ENCODE measurements at regions not wholly inside any gene's neighbourhood (a gene's known extent, or its start where the extent isn't known, plus 50 kb on each side); places are given as distances from the start of the nearest gene placed in this dataset.

GRCh38 chr2:217075268-217076057 lies 215.6 kb upstream of the TNP1 start:
- no peak overlapping the region for H3K4me3 ChIP-seq (ENCODE audit: low read depth, low read length)
- no peak for TF ChIP-seq CTCF (IDR thresholded peaks at IDR 0.05; ENCODE audit: low read depth, low read length)

DNA sequence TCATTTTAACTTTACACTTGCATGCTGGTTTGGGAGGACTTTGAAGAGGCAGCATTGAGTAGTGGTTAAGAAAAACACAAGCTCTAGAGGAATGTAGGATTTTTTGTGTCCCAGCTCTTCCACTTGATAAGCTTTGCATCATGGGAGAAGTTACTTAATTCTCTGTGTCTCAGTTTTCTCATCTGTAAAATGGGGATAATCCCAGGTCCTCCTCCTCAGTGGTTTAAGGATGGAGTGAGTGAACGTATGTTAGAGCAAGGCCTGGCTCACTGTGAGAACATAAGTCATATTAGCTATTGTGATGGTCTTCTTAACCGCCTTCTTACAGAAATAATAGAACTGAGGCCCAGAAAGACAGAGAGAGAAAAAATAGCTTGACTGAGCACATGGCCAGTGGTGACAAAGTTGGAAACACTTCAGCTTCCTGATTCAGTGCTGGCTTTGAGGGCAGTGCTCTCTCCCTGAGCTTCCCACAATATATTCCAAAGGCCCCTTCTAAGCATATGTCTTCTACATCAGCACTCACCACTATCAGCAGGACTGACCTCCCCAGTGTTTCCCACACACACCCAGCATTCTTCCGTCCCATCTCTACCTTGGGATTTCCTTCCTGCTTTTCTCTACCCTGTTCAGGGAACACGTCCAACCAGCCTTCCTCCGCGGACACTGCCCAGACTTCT lies 214.9 kb upstream of the TNP1 start:
- no peak overlapping the region for H3K4me3 ChIP-seq (ENCODE audit: low read depth, low read length)
- no peak for TF ChIP-seq CTCF (IDR thresholded peaks at IDR 0.05; ENCODE audit: low read depth, low read length)

DNA sequence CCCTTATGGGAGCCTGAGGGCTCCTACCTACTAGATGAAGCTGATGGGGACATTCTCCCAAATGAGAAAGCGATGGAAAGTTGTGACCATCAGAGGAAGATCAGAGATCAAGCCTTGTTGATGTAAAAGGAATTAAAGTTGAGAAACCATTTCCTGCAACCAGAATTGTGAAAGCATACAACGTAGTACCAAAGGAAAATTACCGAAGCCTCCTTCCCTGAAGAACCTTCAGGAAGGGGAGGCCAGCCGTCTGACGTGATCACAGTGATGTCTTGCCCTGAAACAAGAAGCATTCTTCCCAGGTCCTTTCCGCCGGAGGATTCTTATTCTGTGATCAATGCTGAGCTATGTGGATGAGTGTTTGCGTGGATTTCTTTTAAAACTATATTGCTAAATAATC lies 211.6 kb upstream of the TNP1 start:
- H3K4me3 ChIP-seq (ENCODE audit: low read depth, low read length) = no peak overlapping the region
- no peak for TF ChIP-seq CTCF (IDR thresholded peaks at IDR 0.05; ENCODE audit: low read depth, low read length)

- TF ChIP-seq CTCF (IDR thresholded peaks at IDR 0.05; ENCODE audit: low read depth, low read length) = no peak
- no peak overlapping the region for H3K4me3 ChIP-seq (ENCODE audit: low read depth, low read length)
These were observed 210.7 kb upstream of the TNP1 start for GRCh38 chr2:217070611-217071010.

DNA sequence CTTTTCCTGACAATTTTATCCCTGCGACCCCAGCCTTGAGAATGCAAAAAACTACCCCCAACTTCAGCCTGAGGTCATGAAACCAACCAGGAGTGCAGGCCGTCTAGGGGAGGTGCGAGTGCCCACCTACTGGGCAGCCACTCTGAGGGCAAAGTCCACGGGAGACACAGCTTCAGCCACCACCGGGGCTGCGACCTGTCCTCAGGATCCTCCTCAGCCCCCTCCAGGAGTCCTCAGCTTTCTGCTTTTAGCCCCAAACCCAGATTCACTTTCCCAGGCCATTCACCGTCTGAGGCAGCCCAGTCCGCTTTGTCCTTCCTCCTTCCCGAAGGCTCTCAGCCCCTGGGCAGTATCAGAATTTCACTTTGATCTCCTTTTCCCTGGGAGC lies 210.2 kb upstream of the TNP1 start:
- H3K4me3 ChIP-seq (ENCODE audit: low read depth, low read length) = no peak overlapping the region
- TF ChIP-seq CTCF (IDR thresholded peaks at IDR 0.05; ENCODE audit: low read depth, low read length) = no peak

DNA sequence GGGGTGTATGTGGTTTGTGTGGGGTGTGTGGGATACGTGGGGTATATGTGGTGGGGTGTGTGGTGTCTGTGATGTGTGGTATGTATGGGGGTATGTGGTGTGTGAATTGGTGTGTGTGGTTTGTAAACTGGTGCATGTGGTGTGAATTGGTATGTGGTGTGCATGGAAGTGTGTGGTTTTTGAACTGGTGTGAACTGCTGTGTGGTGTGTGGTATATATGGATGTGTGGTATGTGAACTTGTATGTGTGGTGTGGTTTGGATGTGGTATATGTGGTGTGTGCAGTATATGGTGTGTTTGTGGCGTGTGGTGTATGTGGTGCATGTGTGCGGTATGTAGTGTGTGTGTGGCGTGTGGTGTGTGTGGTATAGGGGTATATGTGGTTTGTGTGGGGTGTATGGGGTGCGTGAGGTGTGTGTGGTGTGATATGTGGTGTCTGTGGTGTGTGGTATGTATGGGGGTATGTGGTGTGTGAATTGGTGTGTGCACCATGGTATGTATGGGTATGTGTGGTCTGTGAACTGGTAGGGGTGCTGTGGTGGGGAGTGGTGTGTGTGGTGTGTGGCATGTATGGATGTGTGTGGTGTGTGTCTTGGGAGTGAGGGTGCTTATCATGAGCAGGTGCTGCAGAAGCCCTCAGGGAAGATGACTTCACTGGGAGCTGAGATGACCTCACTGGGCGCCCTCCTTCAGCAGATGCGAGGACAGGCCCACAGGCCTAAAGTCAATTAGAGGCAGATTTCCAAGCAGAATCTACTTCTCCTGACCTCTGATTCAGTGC lies 209.6 kb upstream of the TNP1 start:
- TF ChIP-seq CTCF (IDR thresholded peaks at IDR 0.05; ENCODE audit: low read depth, low read length) = no peak
- H3K4me3 ChIP-seq (ENCODE audit: low read depth, low read length) = no peak overlapping the region

Measured in WI38 (cell line).